Nephron progenitor cell (in vitro differentiated cells): ENCODE measurements at regions not wholly inside any gene's neighbourhood (a gene's known extent, or its start where the extent isn't known, plus 50 kb on each side); places are given as distances from the start of the nearest gene placed in this dataset.

ENCODE experiments used
- DNase-seq: peaks from one replicate; pipeline ENCODE4 v3.0.0; 2021
- H3K27ac Mint-ChIP-seq: 2 replicates; pipeline ENCODE4 v1.8.0; 2021; ENCODE audit warnings: mild to moderate bottlenecking, moderate library complexity, mixed read lengths
- H3K27me3 Mint-ChIP-seq: 2 replicates; pipeline ENCODE4 v1.8.0; 2021; ENCODE audit warnings: mild to moderate bottlenecking, low read depth, mixed read lengths; ENCODE audit not compliant: poor library complexity
- H3K36me3 Mint-ChIP-seq: 2 replicates; pipeline ENCODE4 v1.8.0; 2021; ENCODE audit warnings: low read depth, mixed read lengths
- H3K4me1 Mint-ChIP-seq: 2 replicates; pipeline ENCODE4 v1.8.0; 2021; ENCODE audit warnings: mixed read lengths
- H3K4me3 Mint-ChIP-seq: 2 replicates; pipeline ENCODE4 v1.8.0; 2021; ENCODE audit warnings: mild to moderate bottlenecking, moderate library complexity, mixed read lengths
- H3K9me3 Mint-ChIP-seq: 2 replicates; pipeline ENCODE4 v1.8.0; 2021; ENCODE audit warnings: mild to moderate bottlenecking, moderate library complexity, mixed read lengths
- CTCF ChIP-seq: fragments of 200-600 bp; sonication (generic); IDR thresholded peaks from 2 replicates; pipeline ENCODE4 v1.5.0; 2021; ENCODE audit warnings: antibody characterized with exemption

- H3K27ac Mint-ChIP-seq, result no peak overlapping the region
These were observed 91.0 kb downstream of the MARCHF4 start for GRCh38 chr2:216281316-216281715.

GRCh38 chr2:216279459-216279858, 92.8 kb downstream of the MARCHF4 start:
- Mint-ChIP-seq H3K27ac (no peak overlapping the region), H3K4me3 (no peak overlapping the region), H3K36me3 (no peaks in the 10 kb centered on the region), H3K4me1 (peaks cover 40% of the 10 kb centered on the region), H3K27me3 (peaks cover 34% of the 10 kb centered on the region), H3K9me3 (no peaks in the 10 kb centered on the region)
- no peak for DNase-seq
- no peak for TF ChIP-seq CTCF

More at GRCh38 chr2:216281316-216281715, 91.0 kb downstream of the MARCHF4 start:
- no peak for TF ChIP-seq CTCF
- Mint-ChIP-seq H3K9me3 (no peaks in the 10 kb centered on the region), H3K4me3 (no peak overlapping the region), H3K36me3 (no peaks in the 10 kb centered on the region), H3K27me3 (peaks cover 21% of the 10 kb centered on the region), H3K4me1 (peaks cover 52% of the 10 kb centered on the region)
- no peak for DNase-seq

- Mint-ChIP-seq H3K27me3 (peaks cover 35% of the 10 kb centered on the region), H3K27ac (no peak overlapping the region), H3K4me3 (no peak overlapping the region), H3K4me1 (peaks cover 39% of the 10 kb centered on the region), H3K36me3 (no peaks in the 10 kb centered on the region), H3K9me3 (no peaks in the 10 kb centered on the region)
- no peak for DNase-seq
- no peak for TF ChIP-seq CTCF
These were observed 93.3 kb downstream of the MARCHF4 start for GRCh38 chr2:216279031-216279430.

- Mint-ChIP-seq H3K4me3 (no peak overlapping the region), H3K9me3 (no peaks in the 10 kb centered on the region), H3K27me3 (peaks cover 49% of the 10 kb centered on the region), H3K36me3 (no peaks in the 10 kb centered on the region), H3K4me1 (peaks cover 10% of the 10 kb centered on the region), H3K27ac (no peak overlapping the region)
- no peak for TF ChIP-seq CTCF
- DNase-seq, result no peak
These were observed 96.4 kb downstream of the MARCHF4 start for GRCh38 chr2:216275890-216276289.

GRCh38 chr2:216274194-216274840, 98.0 kb downstream of the MARCHF4 start:
- peaks cover 61% of the 10 kb centered on the region for H3K27me3 Mint-ChIP-seq
- no peak for TF ChIP-seq CTCF
- DNase-seq, result no peak

GRCh38 chr2:216261042-216261537, 111.2 kb downstream of the MARCHF4 start:
- Mint-ChIP-seq H3K4me1 (peaks cover 5% of the 10 kb centered on the region), H3K4me3 (no peak overlapping the region), H3K27ac (no peak overlapping the region), H3K36me3 (no peaks in the 10 kb centered on the region), H3K9me3 (no peaks in the 10 kb centered on the region), H3K27me3 (peaks cover 23% of the 10 kb centered on the region)
- no peak for DNase-seq
- TF ChIP-seq CTCF, result no peak

More at GRCh38 chr2:216274194-216274840, 98.0 kb downstream of the MARCHF4 start:
- peaks cover 5% of the 10 kb centered on the region for H3K4me1 Mint-ChIP-seq
- no peaks in the 10 kb centered on the region for H3K9me3 Mint-ChIP-seq
- H3K4me3 Mint-ChIP-seq, result no peak overlapping the region
- H3K27ac Mint-ChIP-seq, result no peak overlapping the region
- H3K36me3 Mint-ChIP-seq, result no peaks in the 10 kb centered on the region
